H1 (cell line): ENCODE measurements at regions not wholly inside any gene's neighbourhood (a gene's known extent, or its start where the extent isn't known, plus 50 kb on each side); places are given as distances from the start of the nearest gene placed in this dataset.

Experiments
- CTCF ChIA-PET: fragments of 300-600 bp; sonication (Branson Sonifier 250); formaldehyde crosslinking; loops from one replicate; lab custom pipeline; 2021; ENCODE audit not compliant: partially characterized antibody; lab: Charles Lee
- POLR2A ChIA-PET: fragments of 300-600 bp; sonication (Branson Sonifier 250); formaldehyde crosslinking; loops from one replicate; lab custom pipeline; 2021; ENCODE audit warnings: inconsistent platforms; ENCODE audit not compliant: partially characterized antibody; lab: Charles Lee
- DNase-seq, 2 experiments: peaks; one replicate each; pipeline versions ENCODE4 v3.0.0 to v3.0.0-alpha.2; 2010 to 2022; ENCODE audit warnings: low spot score in 2 of 2, low read depth in 1 of 2, mixed read lengths in 1 of 2
- FAIRE-seq: peaks from 2 replicates; lab custom pipeline; 2011; peaks lifted over from hg19 to GRCh38; lab: Jason Lieb, UNC
- H2AFZ ChIP-seq: 2 replicates; pipeline ENCODE4 v1.8.1; 2012; ENCODE audit warnings: low read length, inconsistent platforms
- H2AK5ac ChIP-seq: 2 replicates; pipeline ENCODE4 v1.6.1; 2013; ENCODE audit warnings: low read depth, low read length
- H2BK120ac ChIP-seq: replicated peaks from 2 replicates; pipeline ENCODE3; 2013; ENCODE audit warnings: low read depth, low read length, inconsistent platforms
- H2BK12ac ChIP-seq: 2 replicates; pipeline ENCODE4 v1.6.1; 2013; ENCODE audit warnings: low read depth, low read length
- H2BK15ac ChIP-seq: 2 replicates; pipeline ENCODE4 v1.6.1; 2013; ENCODE audit warnings: low read length
- H2BK20ac ChIP-seq: 2 replicates; pipeline ENCODE4 v1.6.1; 2013; ENCODE audit warnings: low read length
- H2BK5ac ChIP-seq: 2 replicates; pipeline ENCODE4 v1.6.1; 2013; ENCODE audit warnings: low read depth, low read length
- H3K14ac ChIP-seq: 2 replicates; pipeline ENCODE4 v1.6.1; 2013; ENCODE audit warnings: inconsistent platforms; ENCODE audit not compliant: insufficient read length
- H3K18ac ChIP-seq: 2 replicates; pipeline ENCODE4 v1.6.1; 2013; ENCODE audit warnings: low read length; ENCODE audit errors: extremely low read depth
- H3K23ac ChIP-seq: 2 replicates; pipeline ENCODE4 v1.6.1; 2013; ENCODE audit warnings: inconsistent platforms; ENCODE audit not compliant: insufficient read length
- H3K23me2 ChIP-seq: 2 replicates; pipeline ENCODE4 v1.6.1; 2013; ENCODE audit warnings: low read depth, low read length
- H3K27ac ChIP-seq: 2 replicates; pipeline ENCODE4 v1.6.1; 2011; ENCODE audit warnings: low read depth, low read length, inconsistent platforms
- H3K27me3 ChIP-seq, 4 experiments: replicated peaks in 1 of 4; 1 replicate in 1 of 4; 2 replicates in 3 of 4; pipeline versions ENCODE4 v1.6.1 to v1.8.1; 2011 to 2013; ENCODE audit warnings: low read length in 3 of 4, mild to moderate bottlenecking in 3 of 4, inconsistent platforms in 2 of 4, mixed read lengths in 2 of 4, moderate library complexity in 1 of 4; ENCODE audit not compliant: control insufficient read depth in 3 of 4, insufficient read depth in 3 of 4; ENCODE audit errors: extremely low read depth in 1 of 4
- H3K36me3 ChIP-seq, 4 experiments: 2 replicates each; pipeline versions ENCODE4 v1.6.1 to v1.8.1; 2011 to 2013; ENCODE audit warnings: mild to moderate bottlenecking in 4 of 4, low read length in 3 of 4, moderate library complexity in 2 of 4, control low read depth in 1 of 4, inconsistent platforms in 1 of 4; ENCODE audit not compliant: insufficient read depth in 4 of 4, control insufficient read depth in 2 of 4
- H3K4ac ChIP-seq: replicated peaks from 2 replicates; pipeline ENCODE3; 2013; ENCODE audit warnings: low read length, low read depth, mixed read lengths, inconsistent platforms; ENCODE audit not compliant: insufficient read length
- H3K4me1 ChIP-seq, 4 experiments: replicated peaks in 1 of 4; 1 replicate in 1 of 4; 2 replicates in 3 of 4; pipeline versions ENCODE4 v1.6.1 to v1.8.1; 2011 to 2013; ENCODE audit warnings: low read length in 3 of 4, inconsistent platforms in 2 of 4, mixed read lengths in 1 of 4; ENCODE audit not compliant: insufficient read depth in 4 of 4, control insufficient read depth in 3 of 4
- H3K4me2 ChIP-seq, 2 experiments: 2 replicates each; pipeline versions ENCODE4 v1.6.1 to v1.8.1; 2011 to 2013; ENCODE audit warnings: low read depth in 2 of 2, low read length in 2 of 2, control low read depth in 1 of 2, inconsistent platforms in 1 of 2, mild to moderate bottlenecking in 1 of 2; ENCODE audit not compliant: insufficient read depth in 1 of 2
- H3K4me3 ChIP-seq, 4 experiments: fragments of 200-600, 300-600 bp in 1 of 4; sonication (generic), shearing (Covaris generic), sonication (Bioruptor Twin) in 1 of 4; 2 replicates each; pipeline versions ENCODE4 v1.5.1 to v1.8.1; 2011 to 2016; ENCODE audit warnings: low read length in 4 of 4, low read depth in 3 of 4, control low read depth in 2 of 4, inconsistent platforms in 2 of 4, mild to moderate bottlenecking in 2 of 4, mixed read lengths in 1 of 4, moderate library complexity in 1 of 4; ENCODE audit not compliant: insufficient read depth in 2 of 4; ENCODE audit errors: extremely low read depth in 1 of 4
- H3K56ac ChIP-seq: replicated peaks from 2 replicates; pipeline ENCODE3; 2013; ENCODE audit warnings: low read depth, mild to moderate bottlenecking, mixed read lengths, low read length, inconsistent platforms; ENCODE audit not compliant: insufficient read length
- H3K79me1 ChIP-seq: 2 replicates; pipeline ENCODE4 v1.6.1; 2013; ENCODE audit warnings: low read depth, low read length, control low read depth
- H3K79me2 ChIP-seq, 2 experiments: 2 replicates each; pipeline versions ENCODE4 v1.6.1 to v1.8.1; 2012 to 2013; ENCODE audit warnings: low read length in 2 of 2, mild to moderate bottlenecking in 2 of 2, inconsistent platforms in 1 of 2; ENCODE audit not compliant: insufficient read depth in 2 of 2, control insufficient read depth in 1 of 2
- H3K9ac ChIP-seq, 4 experiments: replicated peaks in 1 of 4; 1 replicate in 1 of 4; 2 replicates in 3 of 4; pipeline versions ENCODE4 v1.6.1 to v1.8.1; 2011 to 2013; ENCODE audit warnings: low read depth in 3 of 4, low read length in 3 of 4, control low read depth in 2 of 4, mild to moderate bottlenecking in 2 of 4, moderate library complexity in 2 of 4, inconsistent platforms in 1 of 4; ENCODE audit errors: extremely low read depth in 1 of 4
- H3K9me3 ChIP-seq, 2 experiments: 2 replicates each; pipeline versions ENCODE4 v1.6.1 to v1.8.1; 2012 to 2013; ENCODE audit warnings: mild to moderate bottlenecking in 2 of 2, moderate library complexity in 2 of 2, control low read depth in 1 of 2, inconsistent platforms in 1 of 2, low read depth in 1 of 2, low read length in 1 of 2, mixed read lengths in 1 of 2; ENCODE audit not compliant: insufficient read depth in 2 of 2
- H4K20me1 ChIP-seq, 2 experiments: replicated peaks in 1 of 2; 2 replicates each; pipeline versions ENCODE3 to v1.8.1; 2011 to 2013; ENCODE audit warnings: inconsistent platforms in 2 of 2, low read length in 2 of 2, mild to moderate bottlenecking in 1 of 2; ENCODE audit not compliant: insufficient read depth in 2 of 2, control insufficient read depth in 1 of 2
- H4K5ac ChIP-seq: 2 replicates; pipeline ENCODE4 v1.6.1; 2013; ENCODE audit warnings: low read length, low read depth, mixed read lengths, inconsistent platforms; ENCODE audit not compliant: insufficient read length
- H4K8ac ChIP-seq: 2 replicates; pipeline ENCODE4 v1.8.0; 2013; ENCODE audit warnings: mild to moderate bottlenecking, moderate library complexity, low read length, inconsistent platforms; ENCODE audit not compliant: insufficient read depth; ENCODE audit errors: extremely low read depth
- H4K91ac ChIP-seq: replicated peaks from 2 replicates; pipeline ENCODE3; 2013; ENCODE audit warnings: low read length, mixed read lengths, inconsistent platforms; ENCODE audit not compliant: insufficient read length
- BACH1 ChIP-seq: IDR thresholded peaks from 2 replicates; pipeline ENCODE4 v1.6.1; 2012; ENCODE audit warnings: low read length, improper control_type of control experiment
- WGBS, 2 experiments: shearing (Covaris generic) in 1 of 2; methylation state at CpG; one replicate each; pipeline versions ENCODE4 v1.1.6 to v1.1.7; 2013 to 2015; ENCODE audit warnings: low lambda C conversion rate in 2 of 2, mixed read lengths in 2 of 2, inconsistent platforms in 1 of 2, low coverage in 1 of 2, missing lambda C conversion rate in 1 of 2; ENCODE audit not compliant: insufficient replicate concordance in 2 of 2, insufficient coverage in 1 of 2, insufficient read length in 1 of 2; ENCODE audit errors: extremely low coverage in 1 of 2, missing lambda C conversion rate in 1 of 2; 5-methylcytosine and 5-hydroxymethylcytosine counted together

GRCh38 chr18:8548186-8548585 lies 61.1 kb upstream of the RAB12 start:
- DNase-seq, result no peak
- H3K4me3 ChIP-seq, result no peak overlapping the region
- H3K79me2 ChIP-seq, result no peaks in the 10 kb centered on the region
- H3K36me3 ChIP-seq, result no peaks in the 10 kb centered on the region
- no peak for FAIRE-seq
- H3K4me2 ChIP-seq, result no peak overlapping the region
- H3K27me3 ChIP-seq, result no peaks in the 10 kb centered on the region
- no peaks in the 10 kb centered on the region for H3K79me1 ChIP-seq
- H2BK120ac ChIP-seq, result no peak overlapping the region
- H3K23ac ChIP-seq, result no peak overlapping the region
- H2BK20ac ChIP-seq, result no peak overlapping the region
- H3K18ac ChIP-seq, result no peak overlapping the region
- H3K56ac ChIP-seq, result no peak overlapping the region
- no peaks in the 10 kb centered on the region for H3K23me2 ChIP-seq
- no peak overlapping the region for H3K27ac ChIP-seq
- no peaks in the 10 kb centered on the region for H4K20me1 ChIP-seq
- H2BK15ac ChIP-seq, result no peak overlapping the region
- no peak overlapping the region for H3K4ac ChIP-seq
- WGBS, 2 experiments, result 86% methylated on average over 8 of the region's 8 CpGs; no CpG with 5 or more reads in 1 of the 2 experiments
- no peak overlapping the region for H4K5ac ChIP-seq
- ChIA-PET CTCF (no interaction called here), POLR2A (no interaction called here)
- no peak overlapping the region for H4K91ac ChIP-seq
- H3K14ac ChIP-seq, result no peak overlapping the region
- H2BK5ac ChIP-seq, result no peak overlapping the region
- no peak overlapping the region for H2BK12ac ChIP-seq
- no peak overlapping the region for H3K9ac ChIP-seq
- H2AK5ac ChIP-seq, result no peak overlapping the region
- no peak for TF ChIP-seq BACH1
- TF ChIP-seq, all 59 proteins: peak for 0
- Histone ChIP-seq H4K8ac (no peak overlapping the region), H3K4me1 (peaks cover 0 to 2% (median 0%) of the 10 kb centered on the region in 4 experiments; a peak in 2 of 7 replicates), H2AFZ (no peak overlapping the region; the same call in 1 of the 2 replicates), H3K9me3 (no peaks in the 10 kb centered on the region)
